Thyroid gland (tissue), 4 donors: ENCODE measurements at regions not wholly inside any gene's neighbourhood (a gene's known extent, or its start where the extent isn't known, plus 50 kb on each side); places are given as distances from the start of the nearest gene placed in this dataset.

ENCODE experiments used
- DNase-seq, 2 donors: peaks; one replicate each; pipeline ENCODE4 v3.0.0-alpha.2; 2019
- H3K27ac ChIP-seq, 3 donors: fragments of 200-600 bp; sonication (generic); 1 replicate in 2 of 3; 2 replicates in 1 of 3; pipeline ENCODE4 v1.5.1; 2016 to 2019; ENCODE audit warnings: mild to moderate bottlenecking in 1 of 3, moderate library complexity in 1 of 3
- H3K27me3 ChIP-seq: fragments of 200-600 bp; sonication (generic); one replicate; pipeline ENCODE4 v1.5.1; 2019
- H3K36me3 ChIP-seq, 2 donors: fragments of 200-600 bp; sonication (generic); one replicate each; pipeline ENCODE4 v1.5.1; 2016 to 2019
- H3K4me1 ChIP-seq, 2 donors: fragments of 200-600 bp; sonication (generic); one replicate each; pipeline ENCODE4 v1.5.1; 2017 to 2019
- H3K4me3 ChIP-seq, 3 donors: fragments of 200-600 bp; sonication (generic); replicated peaks in 1 of 3; 1 replicate in 2 of 3; 2 replicates in 1 of 3; pipeline ENCODE4 v1.5.1; 2016; ENCODE audit warnings: mild to moderate bottlenecking in 1 of 3
- H3K9me3 ChIP-seq: fragments of 200-600 bp; sonication (generic); one replicate; pipeline ENCODE4 v1.5.1; 2017
- CTCF ChIP-seq, 6 experiments: fragments of 200-600 bp in 3 of 6; fragments of 450-650 bp in 3 of 6; sonication (generic) in 3 of 6; IDR thresholded peaks; one replicate each; pipeline ENCODE4 v1.5.1; 2016 to 2019; ENCODE audit warnings: antibody characterized with exemption in 6 of 6, mild to moderate bottlenecking in 2 of 6, inconsistent platforms in 1 of 6, moderate library complexity in 1 of 6
- POLR2A ChIP-seq, 2 donors: fragments of 450-650 bp; IDR thresholded peaks; one replicate each; pipeline ENCODE4 v1.6.1; 2017; ENCODE audit warnings: antibody characterized with exemption in 2 of 2, mild to moderate bottlenecking in 2 of 2, moderate library complexity in 1 of 2
- whole genome bisulfite sequencing, 2 donors: methylation state at CpG; one replicate each; pipeline ENCODE4 v1.1.5; 2017; 5-methylcytosine and 5-hydroxymethylcytosine counted together
- intact Hi-C: fragments of 100-400 bp; cut with DNase I; formaldehyde crosslinking; loops from one replicate; pipeline ENCODE4 v1.15.1; 2023

GRCh38 chr2:45120546-45120945 lies 111.3 kb upstream of the SIX2 start:
- Histone ChIP-seq H3K27ac (peak overlapping the region; percentile 26 to 65 (median 42)), H3K9me3 (no peaks in the 10 kb centered on the region), H3K4me3 (no peak overlapping the region), H3K27me3 (no peaks in the 10 kb centered on the region), H3K36me3 (no peaks in the 10 kb centered on the region), H3K4me1 (peaks cover 25 to 31% of the 10 kb centered on the region in 2 donors)
- peak; percentile 29 to 54 for DNase-seq
- intact Hi-C loops: no loop called here
- TF ChIP-seq CTCF (IDR thresholded peaks at IDR 0.05) (no peak), POLR2A (IDR thresholded peaks at IDR 0.05) (no peak)

- DNase-seq: no peak
- intact Hi-C loops: no loop called here
- WGBS, 2 donors: 91 to 92% methylated on average over 2 of the region's 2 CpGs
These were observed 110.6 kb upstream of the SIX2 start for GRCh38 chr2:45119855-45120254.

GRCh38 chr2:45119038-45119437 lies 109.8 kb upstream of the SIX2 start:
- intact Hi-C loops: no loop called here
- no peak overlapping the region for H3K27ac ChIP-seq
- no peaks in the 10 kb centered on the region for H3K27me3 ChIP-seq
- no peaks in the 10 kb centered on the region for H3K9me3 ChIP-seq
- H3K4me1 ChIP-seq: peaks cover 25 to 31% of the 10 kb centered on the region in 2 donors
- H3K36me3 ChIP-seq: no peaks in the 10 kb centered on the region
- DNase-seq: no peak
- 92 to 98% methylated on average over 5 of the region's 5 CpGs for WGBS, 2 donors
- TF ChIP-seq POLR2A (IDR thresholded peaks at IDR 0.05) (no peak), CTCF (IDR thresholded peaks at IDR 0.05) (no peak)
- H3K4me3 ChIP-seq: no peak overlapping the region

More at GRCh38 chr2:45119855-45120254, 110.6 kb upstream of the SIX2 start:
- Histone ChIP-seq H3K9me3 (no peaks in the 10 kb centered on the region), H3K4me3 (no peak overlapping the region), H3K4me1 (peaks cover 25 to 31% of the 10 kb centered on the region in 2 donors), H3K27me3 (no peaks in the 10 kb centered on the region), H3K36me3 (no peaks in the 10 kb centered on the region), H3K27ac (no peak overlapping the region)
- TF ChIP-seq POLR2A (IDR thresholded peaks at IDR 0.05) (no peak), CTCF (IDR thresholded peaks at IDR 0.05) (no peak)

GRCh38 chr2:45117383-45117782 lies 108.1 kb upstream of the SIX2 start:
- TF ChIP-seq POLR2A (IDR thresholded peaks at IDR 0.05): no peak
- TF ChIP-seq CTCF (IDR thresholded peaks at IDR 0.05): no peak
- H3K4me1 ChIP-seq: peaks cover 25 to 31% of the 10 kb centered on the region in 2 donors
- H3K9me3 ChIP-seq: no peaks in the 10 kb centered on the region
- H3K27me3 ChIP-seq: no peaks in the 10 kb centered on the region
- H3K4me3 ChIP-seq: no peak overlapping the region
- DNase-seq: no peak
- no peak overlapping the region for H3K27ac ChIP-seq
- 75 to 100% methylated on average over 1 of the region's 1 CpG for WGBS, 2 donors
- H3K36me3 ChIP-seq: no peaks in the 10 kb centered on the region
- intact Hi-C loops: no loop called here

- H3K27ac ChIP-seq: no peak overlapping the region
- H3K4me1 ChIP-seq: peaks cover 3 to 11% of the 10 kb centered on the region in 2 donors
- intact Hi-C loops: no loop called here
- no peak for DNase-seq
- H3K4me3 ChIP-seq: no peak overlapping the region
- WGBS, 2 donors: 60 to 76% methylated on average over 1 of the region's 1 CpG
- no peaks in the 10 kb centered on the region for H3K27me3 ChIP-seq
- no peaks in the 10 kb centered on the region for H3K9me3 ChIP-seq
- H3K36me3 ChIP-seq: no peaks in the 10 kb centered on the region
- TF ChIP-seq CTCF (IDR thresholded peaks at IDR 0.05) (no peak), POLR2A (IDR thresholded peaks at IDR 0.05) (no peak)
These were observed 105.9 kb upstream of the SIX2 start for GRCh38 chr2:45115181-45115580.
